Vagina (tissue), 2 donors: ENCODE measurements at regions not wholly inside any gene's neighbourhood (a gene's known extent, or its start where the extent isn't known, plus 50 kb on each side); places are given as distances from the start of the nearest gene placed in this dataset.

Experiments used
- CTCF ChIP-seq, 3 experiments: fragments of 450-650 bp in 2 of 3; fragments of 200-600 bp in 1 of 3; sonication (generic) in 1 of 3; IDR thresholded peaks; one replicate each; pipeline ENCODE4 v1.5.1; 2017 to 2019; ENCODE audit warnings: antibody characterized with exemption in 3 of 3, mild to moderate bottlenecking in 2 of 3, moderate library complexity in 2 of 3
- POLR2A ChIP-seq, 2 donors: fragments of 450-650 bp; IDR thresholded peaks; one replicate each; pipeline ENCODE4 v1.6.1; 2017; ENCODE audit warnings: antibody characterized with exemption in 2 of 2, mild to moderate bottlenecking in 2 of 2, moderate library complexity in 2 of 2
- POLR2AphosphoS5 ChIP-seq, 2 donors: sonication (generic); formaldehyde crosslinking; IDR thresholded peaks; one replicate each; pipeline ENCODE4 v1.9.0; 2017; ENCODE audit warnings: antibody characterized with exemption in 2 of 2, mild to moderate bottlenecking in 2 of 2, low read depth in 1 of 2; ENCODE audit not compliant: insufficient read depth in 1 of 2

- TF ChIP-seq CTCF (IDR thresholded peaks at IDR 0.05) (no peak), POLR2AphosphoS5 (IDR thresholded peaks at IDR 0.05; ENCODE audit: insufficient read depth in 1 of 2, low read depth in 1 of 2) (no peak), POLR2A (IDR thresholded peaks at IDR 0.05) (no peak)
Observed at GRCh38 chrX:49748211-49748956, 52.6 kb upstream of the PAGE1 start.
